ENCODE measurements at regions not wholly inside any gene's neighbourhood (a gene's known extent, or its start where the extent isn't known, plus 50 kb on each side); places are given as distances from the start of the nearest gene placed in this dataset.
"Not testable (repeated sequence)": the region's sequence is repeated elsewhere in the genome, so short reads cannot be mapped to it uniquely, and the experiment has no call there.

DNA sequence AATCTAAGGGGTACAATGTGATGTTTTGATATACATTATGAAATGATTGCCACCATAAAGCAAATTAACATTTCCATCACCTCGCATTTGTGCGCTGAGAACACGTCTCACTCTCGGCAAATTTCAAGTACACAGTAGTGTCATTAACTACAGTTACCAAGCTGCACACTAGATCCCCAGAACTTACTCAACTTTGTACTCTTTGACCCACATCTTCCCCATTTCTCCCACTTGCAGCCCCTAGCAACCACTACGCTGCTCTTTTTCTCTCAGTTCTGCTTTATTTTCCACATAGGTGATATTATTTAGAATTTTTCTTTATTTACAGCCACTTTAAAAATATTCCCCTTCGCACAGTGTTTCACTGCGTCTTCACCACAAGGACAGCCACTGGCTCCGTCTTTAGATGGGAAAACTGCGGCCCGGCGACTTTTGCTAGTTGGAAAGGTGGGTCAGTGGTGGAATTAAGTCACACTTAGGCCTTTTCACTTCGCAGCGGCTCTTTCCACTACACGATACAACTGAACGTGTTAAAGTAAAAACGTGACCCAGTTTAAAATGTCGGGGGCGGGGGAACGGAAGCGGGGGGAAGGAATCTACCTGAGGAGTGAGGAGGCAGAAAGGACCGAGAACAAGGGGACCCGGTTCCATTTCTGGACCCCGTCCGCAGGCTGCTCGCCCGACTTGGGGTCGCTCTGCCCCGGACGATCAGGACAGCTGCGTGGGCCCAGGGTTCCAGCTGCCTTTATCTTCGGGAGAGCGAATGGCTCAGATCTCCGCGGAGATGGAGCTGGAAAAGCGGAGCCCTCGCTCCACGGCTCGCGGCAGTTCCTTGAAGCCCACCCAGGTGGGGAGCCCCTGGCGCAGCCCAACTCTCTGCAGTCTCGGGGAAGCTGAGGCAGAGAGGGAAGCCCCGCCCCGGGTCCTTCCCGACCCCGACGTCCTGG lies 486.1 kb downstream of the UQCRFS1 start:
- no peak for DNase-seq

DNA sequence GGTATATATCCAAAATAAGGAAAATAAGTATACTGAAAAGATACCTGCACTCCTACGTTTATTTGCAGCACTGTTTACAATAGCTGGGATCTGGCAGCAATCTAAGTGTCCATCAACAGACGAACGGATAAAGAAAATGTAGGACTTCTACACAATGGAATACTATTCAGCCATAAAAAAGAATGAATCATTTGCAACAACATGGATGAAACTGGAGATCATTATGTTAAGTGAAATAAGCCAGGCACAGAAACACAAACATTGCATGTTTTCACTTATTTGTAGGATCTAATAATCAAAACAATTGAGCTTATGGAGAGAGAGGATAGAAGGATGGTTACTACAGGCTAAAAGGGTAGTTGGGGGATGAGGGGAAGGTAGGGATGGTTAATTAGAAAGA lies 494.0 kb downstream of the UQCRFS1 start:
- no peak for DNase-seq

DNA sequence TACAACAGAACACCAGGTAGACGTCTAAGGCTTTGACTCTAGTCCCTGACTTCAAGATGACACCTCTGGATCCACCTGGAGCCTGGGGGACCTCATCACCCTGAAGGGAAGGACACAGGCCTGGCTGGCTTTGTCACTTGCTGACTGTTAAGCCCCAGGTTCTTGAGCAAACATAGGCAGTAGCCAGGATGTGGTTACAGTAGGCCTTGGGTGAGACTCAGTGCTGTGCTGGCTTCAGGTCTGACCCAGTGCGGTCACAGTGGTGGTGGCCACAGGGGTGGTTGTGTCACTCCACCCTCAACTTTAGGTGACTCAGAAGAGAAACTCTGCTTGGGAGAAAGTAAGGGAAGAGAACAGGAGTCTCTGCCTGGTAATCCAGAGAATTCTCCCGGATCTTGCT lies 497.8 kb downstream of the UQCRFS1 start:
- DNase-seq, result no peak

DNA sequence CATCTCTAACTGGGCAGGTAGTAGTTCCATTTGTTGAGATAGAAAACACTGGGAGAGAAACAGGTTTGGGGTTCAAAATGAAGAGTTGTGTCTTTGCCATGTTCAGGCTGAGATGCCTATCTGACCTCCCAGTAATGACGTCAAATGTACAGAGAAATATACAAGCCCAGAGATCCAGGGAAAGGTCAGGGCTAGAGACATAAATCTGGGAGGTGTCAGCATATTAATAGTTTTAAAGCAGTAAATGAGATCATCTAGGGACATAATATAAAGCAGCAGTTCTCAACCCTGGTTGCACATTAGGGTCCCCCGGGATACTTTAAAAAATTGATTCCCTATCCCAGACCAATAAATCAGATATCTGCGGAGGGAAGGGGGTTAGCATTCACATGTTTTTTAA lies 501.5 kb downstream of the UQCRFS1 start:
- DNase-seq, result no peak

DNA sequence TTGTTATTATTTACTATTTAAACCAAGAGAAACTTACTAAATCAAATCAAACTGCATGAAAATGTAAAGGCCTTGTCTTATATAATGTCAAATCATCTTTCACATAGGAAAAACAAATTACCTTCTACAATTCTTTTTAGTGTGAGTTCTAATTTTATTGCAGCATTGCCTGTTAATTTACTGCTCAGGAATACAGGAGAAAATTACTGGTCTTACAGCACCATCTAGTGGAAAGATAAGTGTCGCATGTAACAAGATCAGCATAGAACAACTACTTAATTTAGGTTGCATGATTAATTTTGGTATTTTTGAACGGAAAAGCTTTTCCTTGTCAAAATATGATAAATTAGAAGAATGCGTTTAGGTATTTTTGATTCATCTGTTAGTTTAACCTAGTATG lies 502.7 kb downstream of the UQCRFS1 start:
- no peak for DNase-seq

DNA sequence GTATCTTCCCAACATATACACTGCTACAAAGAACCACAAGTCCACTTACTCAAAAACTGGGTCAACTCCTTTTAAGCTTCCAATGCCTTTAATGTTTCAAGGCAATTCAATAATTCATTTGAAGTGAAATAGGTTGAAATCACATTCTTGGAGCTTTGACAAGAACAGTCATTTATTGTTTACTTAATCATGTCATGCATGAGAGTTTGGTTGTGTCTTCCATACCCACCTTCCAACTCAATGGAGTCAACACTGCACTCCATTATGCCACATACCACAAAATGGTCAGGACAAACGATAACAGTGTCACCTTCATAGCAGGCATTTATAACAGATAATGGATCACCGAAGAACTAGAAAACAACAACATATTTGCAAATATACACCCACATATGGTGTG lies 506.3 kb downstream of the UQCRFS1 start:
- DNase-seq, result no peak

DNA sequence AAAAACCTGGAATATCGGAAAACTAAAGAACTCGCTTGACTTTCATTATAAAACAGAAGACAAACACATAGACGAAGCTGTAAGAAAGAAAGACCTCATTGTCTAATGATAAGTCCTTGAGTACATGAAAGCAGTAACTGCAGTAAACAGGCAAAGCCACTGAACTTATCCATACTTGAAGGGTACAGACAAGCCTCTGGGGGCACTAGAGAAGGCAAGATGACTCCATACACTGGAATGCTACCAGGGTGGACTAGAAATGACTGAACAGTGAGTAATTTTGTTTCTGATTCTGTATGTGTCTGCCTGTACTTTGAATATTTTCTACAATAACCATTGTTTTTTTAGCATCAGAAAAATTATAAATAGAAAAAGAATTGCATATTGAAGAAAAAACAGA lies 507.9 kb downstream of the UQCRFS1 start:
- DNase-seq, result no peak

DNA sequence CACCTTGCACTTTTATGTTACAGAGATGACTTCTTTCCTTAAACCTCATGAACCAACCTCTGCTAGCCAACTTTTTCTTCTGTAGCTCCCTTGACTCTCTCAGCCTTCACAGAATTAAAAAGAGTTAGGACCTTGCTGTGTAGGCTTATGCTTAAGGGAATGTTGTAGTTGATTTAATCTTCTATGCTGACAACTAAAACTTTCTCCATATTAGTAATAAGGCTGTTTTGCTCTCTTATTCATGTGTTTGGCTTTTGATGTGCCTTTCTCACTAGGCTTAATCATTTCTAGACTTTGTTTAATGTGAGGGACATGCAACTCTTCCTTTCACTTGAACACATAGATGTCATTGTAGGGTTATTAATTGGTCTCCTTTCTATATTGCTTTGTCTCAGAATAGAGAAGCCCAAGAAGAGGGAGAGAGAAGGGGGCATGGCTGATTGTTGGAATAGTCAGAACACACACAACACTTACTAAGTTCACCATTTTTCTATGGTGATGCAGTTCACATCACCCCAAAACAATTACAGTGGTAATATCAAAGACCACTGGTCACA lies 509.5 kb downstream of the UQCRFS1 start:
- DNase-seq, result no peak

DNA sequence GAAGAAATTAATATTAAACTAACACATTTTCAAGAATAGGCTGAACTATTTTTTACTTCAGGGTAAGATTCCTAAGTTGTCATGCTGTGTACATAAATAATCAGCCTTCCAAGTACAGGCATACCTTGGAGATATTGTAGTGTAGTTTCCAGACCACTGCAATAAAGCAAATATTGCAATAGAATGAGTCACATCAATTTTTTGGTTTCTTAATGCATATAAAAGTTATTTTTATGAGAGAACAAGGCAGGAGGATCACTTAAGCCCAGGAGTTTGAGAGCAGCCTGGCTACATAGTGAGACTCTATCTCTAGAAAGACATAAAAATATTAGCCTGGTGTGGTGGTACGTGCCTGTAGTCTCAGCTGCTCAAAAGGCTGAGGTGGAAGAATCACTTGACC lies 511.5 kb downstream of the UQCRFS1 start:
- DNase-seq, result no peak

DNA sequence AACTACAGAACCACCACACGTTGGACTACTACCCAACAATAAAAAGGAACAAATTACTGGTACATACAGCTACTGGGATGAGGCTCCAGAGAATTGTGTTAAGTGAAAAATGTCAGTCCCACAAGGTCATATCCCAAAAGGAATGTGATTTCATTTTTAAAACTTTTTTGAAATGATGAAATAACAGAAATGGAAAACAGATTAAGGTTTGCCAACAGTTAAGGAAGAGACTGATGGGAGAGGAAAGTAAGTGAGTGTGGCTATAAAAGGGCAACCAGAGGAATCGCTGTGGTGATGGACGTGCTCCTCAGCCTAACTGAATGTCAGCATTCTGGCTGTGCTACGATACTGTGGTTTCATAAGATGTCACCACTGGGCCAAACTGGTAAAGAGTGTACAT lies 512.8 kb downstream of the UQCRFS1 start:
- DNase-seq, result no peak

DNA sequence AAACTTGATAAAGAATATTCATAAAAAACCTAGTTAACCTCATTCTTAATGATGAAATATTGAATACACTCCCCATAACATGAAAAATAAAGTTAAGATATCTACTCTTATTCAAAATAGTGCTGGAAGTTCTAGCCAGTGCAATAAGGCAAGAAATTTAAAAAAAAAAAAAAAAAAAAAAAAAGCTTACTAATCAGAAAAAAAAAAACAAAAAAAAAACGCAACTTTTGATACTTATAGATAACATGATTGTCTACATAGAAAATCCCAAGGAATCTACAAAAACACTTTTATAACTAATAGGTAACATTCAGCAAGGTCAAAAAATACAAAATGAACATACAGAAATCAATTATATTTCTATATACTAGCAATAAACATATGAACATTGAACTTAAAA lies 515.6 kb downstream of the UQCRFS1 start:
- DNase-seq, result no peak

DNA sequence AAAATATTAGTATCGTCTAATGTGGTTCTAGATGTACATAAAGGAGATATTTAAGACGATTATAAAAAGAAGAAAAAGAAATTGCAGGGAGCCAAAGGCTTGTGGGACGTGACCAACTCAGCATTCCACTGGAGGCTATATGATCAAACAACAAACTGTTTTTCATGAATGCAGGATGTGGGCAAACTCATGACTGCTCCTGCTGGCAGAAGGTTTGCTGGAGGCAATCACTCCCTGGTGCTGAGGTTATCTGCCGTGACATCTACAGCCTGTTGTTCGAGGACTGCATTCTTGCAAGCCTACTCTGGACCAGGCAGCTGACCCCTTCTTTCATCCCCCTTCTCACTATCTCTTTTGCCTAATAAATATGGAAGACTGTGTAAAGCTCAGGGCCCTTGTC lies 518.1 kb downstream of the UQCRFS1 start:
- no peak for DNase-seq

DNA sequence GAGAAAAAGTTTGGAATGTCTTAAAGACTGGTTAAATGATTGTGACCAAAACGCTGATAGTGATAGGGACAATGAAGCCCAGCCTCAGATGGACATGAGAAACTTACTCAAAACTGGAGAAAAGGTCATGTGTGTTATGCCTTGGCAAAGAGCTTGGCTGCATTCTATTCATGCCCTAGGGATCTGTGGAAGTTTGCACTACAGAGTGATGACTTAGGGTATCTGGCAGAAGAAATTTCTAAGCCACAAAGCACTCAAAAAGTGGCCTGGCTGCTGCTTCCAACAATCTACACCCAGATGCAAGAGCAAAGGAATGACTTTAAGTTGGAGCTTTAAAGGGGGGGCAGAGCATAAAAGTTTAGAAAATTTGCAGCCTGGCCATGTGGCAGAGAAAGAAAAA lies 521.3 kb downstream of the UQCRFS1 start:
- no peak for DNase-seq

DNA sequence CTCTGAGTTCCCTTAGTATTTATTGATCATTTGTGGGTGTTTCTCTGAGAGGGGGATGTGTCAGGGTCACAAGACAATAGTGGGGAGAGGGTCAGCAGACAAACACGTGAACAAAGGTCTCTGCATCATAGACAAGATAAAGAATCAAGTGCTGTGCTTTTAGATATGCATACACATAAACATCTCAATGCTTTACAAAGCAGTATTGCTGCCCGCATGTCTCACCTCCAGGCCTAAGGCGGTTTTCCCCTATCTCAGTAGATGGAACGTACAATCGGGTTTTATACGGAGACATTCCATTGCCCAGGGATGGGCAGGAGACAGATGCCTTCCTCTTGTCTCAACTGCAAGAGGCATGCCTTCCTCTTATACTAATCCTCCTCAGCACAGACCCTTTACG lies 523.5 kb downstream of the UQCRFS1 start:
- not testable (repeated sequence) for DNase-seq

DNA sequence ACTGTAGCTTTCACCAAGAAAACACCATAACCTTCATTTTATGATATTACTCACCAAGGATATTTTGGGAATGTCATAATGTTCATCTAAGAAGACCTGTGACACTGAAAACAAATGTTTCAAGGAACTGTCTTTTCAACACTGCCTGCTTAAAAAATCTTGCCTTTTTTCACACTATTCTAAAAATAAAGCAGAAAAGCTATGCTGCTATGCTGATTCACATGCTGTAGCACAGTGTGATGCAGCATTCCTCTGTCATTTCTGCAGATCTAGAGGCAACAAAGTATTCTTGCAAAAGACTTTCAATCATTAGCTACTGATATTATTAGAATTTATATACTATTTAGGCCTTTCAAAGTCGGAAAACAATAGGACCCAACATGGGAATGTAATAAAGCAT lies 525.7 kb downstream of the UQCRFS1 start:
- no peak for DNase-seq

DNA sequence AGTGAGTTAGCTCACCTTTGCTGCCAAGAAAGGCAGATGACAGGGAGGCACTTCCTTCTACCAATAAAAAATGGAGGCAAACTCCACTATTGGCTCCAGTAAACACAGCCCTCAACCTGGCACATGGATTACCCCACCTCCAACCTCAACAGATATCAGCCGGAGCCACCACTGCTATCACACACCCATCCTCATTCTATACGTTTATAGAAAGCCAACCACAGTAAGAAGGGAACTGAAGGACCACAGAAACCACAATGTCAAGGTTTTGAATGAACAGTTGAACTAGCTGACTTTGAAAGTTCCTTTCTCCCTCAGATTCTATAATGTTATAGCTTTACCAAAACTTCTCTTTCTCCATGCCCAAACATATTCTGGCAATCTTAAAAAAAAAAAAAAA lies 526.2 kb downstream of the UQCRFS1 start:
- DNase-seq, result no peak

DNA sequence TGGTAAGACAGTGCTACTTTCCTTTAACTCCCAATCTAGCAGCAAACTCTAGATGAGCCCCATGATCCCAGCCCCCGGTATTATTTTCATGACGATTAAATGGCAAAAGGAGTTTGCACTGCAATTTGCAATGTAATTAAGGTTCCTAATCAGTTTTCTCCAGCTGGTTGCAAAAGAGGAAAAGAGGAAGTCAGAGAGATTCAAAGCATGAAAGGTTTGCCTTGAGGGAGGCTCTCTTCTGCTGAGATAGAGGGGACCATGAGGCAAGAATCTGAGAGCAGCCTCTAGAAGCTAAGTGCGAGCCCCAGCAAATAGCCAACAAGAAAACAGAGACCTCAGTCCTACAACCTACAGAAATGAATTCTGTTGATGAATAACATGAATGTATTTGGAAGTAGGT lies 527.1 kb downstream of the UQCRFS1 start:
- DNase-seq, result no peak

DNA sequence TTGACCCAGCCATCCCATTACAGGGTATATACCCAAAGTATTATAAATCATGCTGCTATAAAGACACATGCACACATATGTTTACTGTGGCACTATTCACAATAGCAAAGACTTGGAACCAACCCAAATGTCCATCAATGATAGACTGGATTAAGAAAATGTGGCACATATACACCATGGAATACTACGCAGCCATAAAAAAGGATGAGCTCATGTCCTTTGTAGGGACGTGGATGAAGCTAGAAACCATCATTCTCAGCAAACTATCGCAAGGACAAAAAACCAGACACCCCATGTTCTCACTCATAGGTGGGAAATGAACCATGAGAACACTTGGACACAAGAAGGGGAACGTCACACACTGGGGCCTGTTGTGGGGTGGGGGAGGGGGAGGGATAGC lies 527.9 kb downstream of the UQCRFS1 start:
- not testable (repeated sequence) for DNase-seq

DNA sequence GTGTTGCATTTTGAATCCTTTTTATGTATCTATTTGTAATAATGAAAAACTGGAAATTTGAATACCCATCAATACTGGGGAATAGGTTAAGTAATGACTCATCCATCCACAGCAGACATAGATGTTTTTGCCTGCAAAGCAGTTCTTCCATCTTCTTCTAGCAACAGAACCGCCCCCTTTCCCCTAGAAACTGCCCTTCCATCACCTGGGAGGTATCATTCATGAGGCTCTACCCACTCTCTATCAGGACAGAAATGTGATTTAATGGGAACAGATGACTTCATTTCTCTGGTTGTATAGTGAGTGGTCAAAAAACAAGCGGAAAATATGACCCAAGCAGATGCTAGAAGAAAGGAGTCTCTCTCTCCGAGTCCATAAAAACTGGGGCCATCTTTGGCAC lies 532.8 kb downstream of the UQCRFS1 start:
- DNase-seq, result no peak

DNA sequence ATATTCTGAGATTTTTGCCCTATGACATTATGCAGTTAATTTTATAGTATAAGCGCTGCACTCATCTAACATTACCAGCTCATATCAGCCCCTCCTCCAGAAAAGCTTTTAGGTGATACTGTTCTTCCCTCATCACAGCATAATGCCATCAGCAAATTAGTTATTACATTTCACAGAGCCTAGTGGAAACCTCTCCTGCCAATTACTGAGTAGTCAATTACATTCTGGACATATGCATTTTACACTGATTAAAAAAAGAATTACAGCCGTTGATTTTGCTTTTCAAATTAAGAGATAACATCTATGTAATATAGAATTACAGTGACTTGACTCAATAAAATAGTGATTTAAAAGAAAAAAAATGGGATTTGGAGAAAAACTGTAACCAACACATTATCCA lies 542.1 kb downstream of the UQCRFS1 start:
- DNase-seq, result no peak

DNA sequence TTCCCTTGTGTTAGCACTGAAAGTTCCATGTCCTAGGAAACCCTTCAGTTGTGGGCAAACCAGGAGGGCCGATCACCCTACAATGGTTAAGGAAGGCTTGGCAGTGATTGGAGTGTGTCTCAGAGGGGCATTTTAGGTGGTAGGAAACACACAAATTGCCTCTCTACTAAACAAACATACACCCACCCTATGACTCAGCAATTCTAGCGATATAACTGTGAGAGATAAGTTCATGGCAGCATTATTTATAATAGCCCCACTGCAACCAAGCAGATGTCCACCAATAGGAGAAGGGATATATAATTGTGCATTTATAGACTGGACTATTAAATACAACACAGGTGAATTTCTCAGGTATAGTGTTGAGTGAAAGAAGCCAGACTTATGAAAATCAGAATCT lies 543.1 kb downstream of the UQCRFS1 start:
- no peak for DNase-seq

DNA sequence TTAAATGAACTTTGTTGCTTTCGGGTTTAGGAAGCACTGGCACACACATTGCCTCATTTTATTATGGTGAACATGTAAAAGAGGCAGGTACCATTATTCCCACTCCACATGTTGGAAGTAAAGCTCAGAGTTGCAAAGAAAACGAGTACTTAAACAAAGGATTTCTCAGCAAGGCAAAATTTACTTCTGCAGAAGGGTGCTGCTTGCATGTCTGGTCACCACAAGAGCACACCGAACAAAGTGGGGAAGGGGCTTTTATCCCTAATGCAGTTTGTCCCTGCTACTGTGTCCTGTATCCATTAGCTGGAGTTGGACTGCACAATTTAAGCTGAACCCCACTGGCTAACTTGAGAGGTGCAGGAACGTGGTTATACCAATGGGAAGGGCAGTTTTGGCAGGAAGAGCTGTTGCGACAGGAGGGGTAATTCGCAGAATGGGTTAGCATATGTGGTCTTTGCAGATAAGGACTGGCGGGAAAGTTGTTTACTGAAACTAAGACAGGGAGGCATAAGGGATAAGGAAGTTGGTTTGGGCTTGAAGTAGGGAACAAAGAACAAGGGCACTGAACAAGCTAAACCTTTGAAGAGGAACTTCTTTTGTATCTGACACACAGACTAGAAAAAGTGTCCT lies 545.5 kb downstream of the UQCRFS1 start:
- no peak for DNase-seq

DNA sequence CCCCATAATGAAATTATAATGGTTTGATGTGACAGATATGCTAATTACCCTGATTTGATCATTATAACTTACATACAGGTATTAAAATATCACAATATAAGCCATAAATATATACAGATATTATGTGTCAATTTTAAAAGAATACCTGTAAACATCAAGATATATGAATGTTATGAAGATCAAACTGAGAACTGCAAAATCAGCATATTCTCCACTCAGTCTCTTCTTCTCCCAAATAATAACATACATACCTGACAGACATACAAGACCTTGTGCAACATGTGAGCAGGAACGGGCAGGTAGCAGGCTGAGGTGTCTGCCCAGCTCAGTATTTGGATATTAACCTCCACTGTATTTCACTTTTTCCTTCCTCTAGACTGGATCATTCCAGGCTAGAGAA lies 547.2 kb downstream of the UQCRFS1 start:
- DNase-seq, result no peak

DNA sequence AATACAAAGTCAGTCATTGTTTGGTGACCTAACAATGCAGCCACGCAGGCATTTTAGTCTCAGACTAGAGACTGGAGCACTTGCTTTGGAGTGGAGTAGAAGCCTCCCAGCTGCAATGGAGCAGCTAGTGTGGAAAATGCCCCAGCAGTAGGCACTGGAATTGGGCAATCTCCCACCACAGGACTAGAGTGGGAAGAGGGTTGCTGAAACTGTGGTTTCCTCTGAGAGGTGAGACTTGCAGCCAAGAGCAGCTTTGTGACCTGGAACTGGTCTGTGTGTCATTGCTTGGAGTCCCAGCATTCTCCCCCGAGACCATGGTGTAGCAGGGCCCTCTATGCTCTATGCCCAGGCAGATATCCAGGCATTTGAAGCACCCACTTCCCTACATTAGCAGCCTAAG lies 556.3 kb downstream of the UQCRFS1 start:
- DNase-seq, result no peak
